ENCODE measurements at regions not wholly inside any gene's neighbourhood (a gene's known extent, or its start where the extent isn't known, plus 50 kb on each side); places are given as distances from the start of the nearest gene placed in this dataset.

- Mint-ChIP-seq H3K4me1 (no peaks in the 10 kb centered on the region), H3K9me3 (peaks cover 0 to 2% (median 0%) of the 10 kb centered on the region in 11 donors), H3K4me3 (no peak overlapping the region), H3K27ac (no peak overlapping the region), H3K36me3 (no peaks in the 10 kb centered on the region), H3K27me3 (no peaks in the 10 kb centered on the region)
- no peak for DNase-seq
- Histone ChIP-seq H3K4me3 (ENCODE audit: low read length) (no peak overlapping the region), H3K4me1 (ENCODE audit: control insufficient read depth in 2 of 2, insufficient read depth in 2 of 2, low read length in 2 of 2) (no peaks in the 10 kb centered on the region), H3K27ac (ENCODE audit: low read depth, low read length) (no peak overlapping the region), H3K36me3 (ENCODE audit: control insufficient read depth in 2 of 3, insufficient read depth in 3 of 3, low read length in 3 of 3) (no peaks in the 10 kb centered on the region), H3K9me3 (ENCODE audit: control insufficient read depth in 2 of 3, low read length in 3 of 3) (no peaks in the 10 kb centered on the region), H3K27me3 (ENCODE audit: control insufficient read depth in 2 of 2, insufficient read depth in 2 of 2, low read length in 2 of 2) (no peaks in the 10 kb centered on the region)
- ChIA-PET CTCF (no interaction called here), POLR2A (no interaction called here)
- no peak for ATAC-seq
- intact Hi-C loops (cut with micrococcal nuclease) = no loop called here
Observed at GRCh38 chr4:165698272-165698671, 174.8 kb upstream of the TLL1 start.

- H3K27ac ChIP-seq (ENCODE audit: low read depth, low read length) = no peak overlapping the region
- H3K27ac Mint-ChIP-seq = no peak overlapping the region
- ATAC-seq (no peak), DNase-seq (no peak)
- no peak overlapping the region for H3K4me3 ChIP-seq (ENCODE audit: low read length)
- no peaks in the 10 kb centered on the region for H3K4me1 Mint-ChIP-seq
- no peaks in the 10 kb centered on the region for H3K36me3 Mint-ChIP-seq
- H3K9me3 ChIP-seq (ENCODE audit: control insufficient read depth in 2 of 3, low read length in 3 of 3) = no peaks in the 10 kb centered on the region
- intact Hi-C loops (cut with micrococcal nuclease) = no loop called here
- H3K27me3 Mint-ChIP-seq = no peaks in the 10 kb centered on the region
- ChIA-PET POLR2A (no interaction called here), CTCF (no interaction called here)
- no peaks in the 10 kb centered on the region for H3K4me1 ChIP-seq (ENCODE audit: control insufficient read depth in 2 of 2, insufficient read depth in 2 of 2, low read length in 2 of 2)
- H3K27me3 ChIP-seq (ENCODE audit: control insufficient read depth in 2 of 2, insufficient read depth in 2 of 2, low read length in 2 of 2) = no peaks in the 10 kb centered on the region
- no peak overlapping the region for H3K4me3 Mint-ChIP-seq
- H3K9me3 Mint-ChIP-seq = peaks cover 0 to 2% (median 0%) of the 10 kb centered on the region in 11 donors
- no peaks in the 10 kb centered on the region for H3K36me3 ChIP-seq (ENCODE audit: control insufficient read depth in 2 of 3, insufficient read depth in 3 of 3, low read length in 3 of 3)
Observed at GRCh38 chr4:165699055-165699454, 174.0 kb upstream of the TLL1 start.

GRCh38 chr4:165700855-165701254, 172.2 kb upstream of the TLL1 start:
- no peak overlapping the region for H3K27ac Mint-ChIP-seq
- H3K4me1 ChIP-seq (ENCODE audit: control insufficient read depth in 2 of 2, insufficient read depth in 2 of 2, low read length in 2 of 2) = no peaks in the 10 kb centered on the region
- no peak overlapping the region for H3K4me3 ChIP-seq (ENCODE audit: low read length)
- no peaks in the 10 kb centered on the region for H3K9me3 ChIP-seq (ENCODE audit: control insufficient read depth in 2 of 3, low read length in 3 of 3)
- H3K36me3 ChIP-seq (ENCODE audit: control insufficient read depth in 2 of 3, insufficient read depth in 3 of 3, low read length in 3 of 3) = no peaks in the 10 kb centered on the region
- ChIA-PET POLR2A (no interaction called here), CTCF (no interaction called here)
- no peak for DNase-seq
- H3K27me3 Mint-ChIP-seq = no peaks in the 10 kb centered on the region
- no peak for ATAC-seq
- no peaks in the 10 kb centered on the region for H3K4me1 Mint-ChIP-seq
- H3K27me3 ChIP-seq (ENCODE audit: control insufficient read depth in 2 of 2, insufficient read depth in 2 of 2, low read length in 2 of 2) = no peaks in the 10 kb centered on the region
- no peak overlapping the region for H3K27ac ChIP-seq (ENCODE audit: low read depth, low read length)
- H3K9me3 Mint-ChIP-seq = peaks cover 0 to 2% (median 0%) of the 10 kb centered on the region in 11 donors
- intact Hi-C loops (cut with micrococcal nuclease) = loop anchor here in 1 of 2 donors (1.0 kb wide), 1 partner anchor 164 kb away; no protein-coding TSS in a partner anchor
- H3K36me3 Mint-ChIP-seq = no peaks in the 10 kb centered on the region
- no peak overlapping the region for H3K4me3 Mint-ChIP-seq

GRCh38 chr4:165707128-165707527, 165.9 kb upstream of the TLL1 start:
- DNase-seq (no peak), ATAC-seq (no peak)
- no peaks in the 10 kb centered on the region for H3K9me3 ChIP-seq (ENCODE audit: control insufficient read depth in 2 of 3, low read length in 3 of 3)
- intact Hi-C loops (cut with micrococcal nuclease) = no loop called here
- no peak overlapping the region for H3K27ac ChIP-seq (ENCODE audit: low read depth, low read length)
- Mint-ChIP-seq H3K9me3 (peaks cover 0 to 8% (median 0%) of the 10 kb centered on the region in 11 donors), H3K4me1 (no peaks in the 10 kb centered on the region), H3K27ac (no peak overlapping the region), H3K4me3 (no peak overlapping the region), H3K27me3 (no peaks in the 10 kb centered on the region), H3K36me3 (no peaks in the 10 kb centered on the region)
- no peak overlapping the region for H3K4me3 ChIP-seq (ENCODE audit: low read length)
- H3K36me3 ChIP-seq (ENCODE audit: control insufficient read depth in 2 of 3, insufficient read depth in 3 of 3, low read length in 3 of 3) = no peaks in the 10 kb centered on the region
- ChIA-PET CTCF (no interaction called here), POLR2A (no interaction called here)
- no peaks in the 10 kb centered on the region for H3K4me1 ChIP-seq (ENCODE audit: control insufficient read depth in 2 of 2, insufficient read depth in 2 of 2, low read length in 2 of 2)
- H3K27me3 ChIP-seq (ENCODE audit: control insufficient read depth in 2 of 2, insufficient read depth in 2 of 2, low read length in 2 of 2) = no peaks in the 10 kb centered on the region

- Mint-ChIP-seq H3K27me3 (peaks cover 0 to 5% (median 0%) of the 10 kb centered on the region in 5 donors), H3K4me3 (no peak overlapping the region), H3K27ac (no peak overlapping the region), H3K4me1 (no peaks in the 10 kb centered on the region), H3K9me3 (peaks cover 0 to 8% (median 0%) of the 10 kb centered on the region in 11 donors), H3K36me3 (no peaks in the 10 kb centered on the region)
- no peaks in the 10 kb centered on the region for H3K9me3 ChIP-seq (ENCODE audit: control insufficient read depth in 2 of 3, low read length in 3 of 3)
- ATAC-seq = no peak
- no peak for DNase-seq
- intact Hi-C loops (cut with micrococcal nuclease) = no loop called here
- H3K4me1 ChIP-seq (ENCODE audit: control insufficient read depth in 2 of 2, insufficient read depth in 2 of 2, low read length in 2 of 2) = no peaks in the 10 kb centered on the region
- no peak overlapping the region for H3K4me3 ChIP-seq (ENCODE audit: low read length)
- ChIA-PET CTCF (interaction anchor here (0.5 kb wide), 1 partner anchor 17 kb away, joined by 4 read pairs; no protein-coding TSS in a partner anchor), POLR2A (no interaction called here)
- H3K36me3 ChIP-seq (ENCODE audit: control insufficient read depth in 2 of 3, insufficient read depth in 3 of 3, low read length in 3 of 3) = no peaks in the 10 kb centered on the region
- no peaks in the 10 kb centered on the region for H3K27me3 ChIP-seq (ENCODE audit: control insufficient read depth in 2 of 2, insufficient read depth in 2 of 2, low read length in 2 of 2)
- H3K27ac ChIP-seq (ENCODE audit: low read depth, low read length) = no peak overlapping the region
Observed at GRCh38 chr4:165709516-165709915, 163.5 kb upstream of the TLL1 start.

- CTCF ChIA-PET = no interaction called here
- ATAC-seq (no peak), DNase-seq (no peak)
Observed at GRCh38 chr4:165709973-165710526, 163.0 kb upstream of the TLL1 start.

GRCh38 chr4:165711436-165711835, 161.6 kb upstream of the TLL1 start:
- Mint-ChIP-seq H3K27me3 (peaks cover 0 to 5% (median 0%) of the 10 kb centered on the region in 5 donors), H3K4me1 (no peaks in the 10 kb centered on the region), H3K36me3 (no peaks in the 10 kb centered on the region), H3K27ac (no peak overlapping the region), H3K4me3 (no peak overlapping the region), H3K9me3 (peaks cover 0 to 8% (median 0%) of the 10 kb centered on the region in 11 donors)
- POLR2A ChIA-PET = no interaction called here
- no peak for ATAC-seq
- intact Hi-C loops (cut with micrococcal nuclease) = no loop called here
- DNase-seq = no peak
- Histone ChIP-seq H3K27ac (ENCODE audit: low read depth, low read length) (no peak overlapping the region), H3K36me3 (ENCODE audit: control insufficient read depth in 2 of 3, insufficient read depth in 3 of 3, low read length in 3 of 3) (no peaks in the 10 kb centered on the region), H3K4me1 (ENCODE audit: control insufficient read depth in 2 of 2, insufficient read depth in 2 of 2, low read length in 2 of 2) (no peaks in the 10 kb centered on the region), H3K27me3 (ENCODE audit: control insufficient read depth in 2 of 2, insufficient read depth in 2 of 2, low read length in 2 of 2) (no peaks in the 10 kb centered on the region), H3K4me3 (ENCODE audit: low read length) (no peak overlapping the region), H3K9me3 (ENCODE audit: control insufficient read depth in 2 of 3, low read length in 3 of 3) (no peaks in the 10 kb centered on the region)
- CTCF ChIA-PET = no interaction called here

More at GRCh38 chr4:165709973-165710526, 163.0 kb upstream of the TLL1 start:
- Histone ChIP-seq H3K27me3 (ENCODE audit: control insufficient read depth in 2 of 2, insufficient read depth in 2 of 2, low read length in 2 of 2) (no peaks in the 10 kb centered on the region), H3K27ac (ENCODE audit: low read depth, low read length) (no peak overlapping the region), H3K9me3 (ENCODE audit: control insufficient read depth in 2 of 3, low read length in 3 of 3) (no peaks in the 10 kb centered on the region), H3K4me3 (ENCODE audit: low read length) (no peak overlapping the region), H3K4me1 (ENCODE audit: control insufficient read depth in 2 of 2, insufficient read depth in 2 of 2, low read length in 2 of 2) (no peaks in the 10 kb centered on the region), H3K36me3 (ENCODE audit: control insufficient read depth in 2 of 3, insufficient read depth in 3 of 3, low read length in 3 of 3) (no peaks in the 10 kb centered on the region)
- Mint-ChIP-seq H3K4me1 (no peaks in the 10 kb centered on the region), H3K4me3 (no peak overlapping the region), H3K9me3 (peaks cover 0 to 8% (median 0%) of the 10 kb centered on the region in 11 donors), H3K27ac (no peak overlapping the region), H3K36me3 (no peaks in the 10 kb centered on the region), H3K27me3 (peaks cover 0 to 5% (median 0%) of the 10 kb centered on the region in 5 donors)
- intact Hi-C loops (cut with micrococcal nuclease) = no loop called here
- POLR2A ChIA-PET = no interaction called here
